Inferior parietal cortex (tissue), 1 donor: ENCODE measurements at regions not wholly inside any gene's neighbourhood (a gene's known extent, or its start where the extent isn't known, plus 50 kb on each side); places are given as distances from the start of the nearest gene placed in this dataset.

Experiments used
- DNase-seq: peaks from one replicate; pipeline ENCODE4 v3.0.0-alpha.2; 2016; ENCODE audit errors: extremely low spot score

GRCh38 chr4:144463896-144464295, 182.1 kb upstream of the HHIP start:
- no peak for DNase-seq

- DNase-seq, result no peak
Measured at GRCh38 chr4:144465546-144465945, 180.4 kb upstream of the HHIP start.

GRCh38 chr4:144480068-144480467, 165.9 kb upstream of the HHIP start:
- no peak for DNase-seq

GRCh38 chr4:144489831-144490230, 156.1 kb upstream of the HHIP start:
- DNase-seq, result no peak

GRCh38 chr4:144494280-144494679, 151.7 kb upstream of the HHIP start:
- DNase-seq, result no peak

- no peak for DNase-seq
Measured at GRCh38 chr4:144495944-144496343, 150.0 kb upstream of the HHIP start.

- DNase-seq, result no peak
Measured at GRCh38 chr4:144499777-144500176, 146.2 kb upstream of the HHIP start.

- no peak for DNase-seq
Measured at GRCh38 chr4:144501231-144501780, 144.7 kb upstream of the HHIP start.

GRCh38 chr4:144504883-144505282, 141.1 kb upstream of the HHIP start:
- DNase-seq, result no peak

GRCh38 chr4:144507311-144508101, 138.4 kb upstream of the HHIP start:
- no peak for DNase-seq

GRCh38 chr4:144509088-144510015, 136.6 kb upstream of the HHIP start:
- DNase-seq, result no peak

GRCh38 chr4:144514736-144515135, 131.2 kb upstream of the HHIP start:
- no peak for DNase-seq

GRCh38 chr4:144518181-144518895, 127.6 kb upstream of the HHIP start:
- DNase-seq, result no peak

- DNase-seq, result no peak
Measured at GRCh38 chr4:144531841-144532240, 114.1 kb upstream of the HHIP start.

GRCh38 chr4:144547678-144548298, 98.2 kb upstream of the HHIP start:
- DNase-seq, result no peak

- no peak for DNase-seq
Measured at GRCh38 chr4:144556636-144557035, 89.3 kb upstream of the HHIP start.

- DNase-seq, result no peak
Measured at GRCh38 chr4:144557404-144557803, 88.6 kb upstream of the HHIP start.

GRCh38 chr4:144562019-144562705, 83.8 kb upstream of the HHIP start:
- DNase-seq, result no peak

GRCh38 chr4:144564358-144564757, 81.6 kb upstream of the HHIP start:
- no peak for DNase-seq

- DNase-seq, result no peak
Measured at GRCh38 chr4:144565527-144566195, 80.3 kb upstream of the HHIP start.
